Epithelial cell of esophagus (primary cell): ENCODE measurements at regions not wholly inside any gene's neighbourhood (a gene's known extent, or its start where the extent isn't known, plus 50 kb on each side); places are given as distances from the start of the nearest gene placed in this dataset.
A peak's percentile ranks its signal among the peaks of the same experiment; 100 is the strongest.

Experiments
- DNase-seq: peaks from one replicate; pipeline ENCODE4 v3.0.0; 2010; ENCODE audit warnings: low read depth
- H3K4me3 ChIP-seq: 2 replicates; pipeline ENCODE4 v1.5.1; 2011; ENCODE audit warnings: mild to moderate bottlenecking, low read length, control low read depth
- CTCF ChIP-seq: IDR thresholded peaks from 2 replicates; pipeline ENCODE4 v1.5.1; 2011; ENCODE audit warnings: low read depth, mild to moderate bottlenecking, low read length, control low read depth, inconsistent platforms; ENCODE audit not compliant: insufficient read depth; ENCODE audit errors: missing control alignments

- H3K4me3 ChIP-seq: no peak overlapping the region
- TF ChIP-seq CTCF: no peak
- DNase-seq: peak; percentile 11
Measured at GRCh38 chr21:35428001-35428320, 378.9 kb upstream of the RUNX1 start.

GRCh38 chr21:35427320-35428000 lies 378.4 kb upstream of the RUNX1 start:
- TF ChIP-seq CTCF: no peak
- no peak for DNase-seq
- H3K4me3 ChIP-seq: no peak overlapping the region

- no peak for DNase-seq
- TF ChIP-seq CTCF: no peak
- H3K4me3 ChIP-seq: no peak overlapping the region
Measured at GRCh38 chr21:35426897-35427296, 377.8 kb upstream of the RUNX1 start.

- no peak overlapping the region for H3K4me3 ChIP-seq
- no peak for TF ChIP-seq CTCF
- no peak for DNase-seq
Measured at GRCh38 chr21:35426469-35426868, 377.4 kb upstream of the RUNX1 start.

- no peak for TF ChIP-seq CTCF
- H3K4me3 ChIP-seq: no peak overlapping the region
- DNase-seq: no peak
Measured at GRCh38 chr21:35424122-35424521, 375.0 kb upstream of the RUNX1 start.

GRCh38 chr21:35423709-35424108 lies 374.6 kb upstream of the RUNX1 start:
- TF ChIP-seq CTCF: no peak
- peak; percentile 41 for DNase-seq
- H3K4me3 ChIP-seq: no peak overlapping the region

GRCh38 chr21:35422011-35422410 lies 372.9 kb upstream of the RUNX1 start:
- no peak for TF ChIP-seq CTCF
- no peak for DNase-seq

More at GRCh38 chr21:35422011-35422410, 372.9 kb upstream of the RUNX1 start:
- H3K4me3 ChIP-seq: no peak overlapping the region
